Endothelial cell of umbilical vein (primary cell): ENCODE measurements at regions not wholly inside any gene's neighbourhood (a gene's known extent, or its start where the extent isn't known, plus 50 kb on each side); places are given as distances from the start of the nearest gene placed in this dataset.

Experiments
- BruUV-seq: library from RNA; stranded (reverse); fragments of 400-500 nt; replicated peaks from 2 replicates; lab custom pipeline; 2021; lab: Mats Ljungman, UMichigan
- CTCF ChIA-PET: fragments of 300-600, 350-600 bp; sonication (Branson Sonifier 250); formaldehyde crosslinking; loops from one replicate; lab custom pipeline; 2021; ENCODE audit warnings: antibody characterized with exemption, inconsistent platforms; lab: Charles Lee
- POLR2A ChIA-PET: fragments of 300-600, 350-600 bp; sonication (Branson Sonifier 250); formaldehyde crosslinking; loops from one replicate; lab custom pipeline; 2021; ENCODE audit warnings: antibody characterized with exemption, inconsistent platforms; lab: Charles Lee
- DNase-seq: peaks from one replicate; pipeline ENCODE4 v3.0.0-alpha.2; 2011; ENCODE audit warnings: low read depth, low spot score
- FAIRE-seq: peaks from 2 replicates; lab custom pipeline; 2011; peaks lifted over from hg19 to GRCh38; lab: Jason Lieb, UNC
- H2AFZ ChIP-seq: 2 replicates; pipeline ENCODE4 v1.6.0; 2012; ENCODE audit warnings: low read depth, low read length, control low read depth, inconsistent platforms
- H3K27ac ChIP-seq: 2 replicates; pipeline ENCODE4 v1.5.1; 2011; ENCODE audit warnings: low read depth, mild to moderate bottlenecking, control low read depth, low read length, moderate library complexity; ENCODE audit not compliant: insufficient read depth
- H3K27me3 ChIP-seq, 2 experiments: 2 replicates each; pipeline versions ENCODE4 v1.6.0 to v1.6.1; 2011; ENCODE audit warnings: low read length in 2 of 2, mixed read lengths in 1 of 2; ENCODE audit not compliant: control insufficient read depth in 2 of 2, insufficient read depth in 2 of 2
- H3K36me3 ChIP-seq, 2 experiments: 2 replicates in 1 of 2; 3 replicates in 1 of 2; pipeline ENCODE4 v1.5.1; 2011; ENCODE audit warnings: low read length in 2 of 2, mild to moderate bottlenecking in 1 of 2, moderate library complexity in 1 of 2; ENCODE audit not compliant: control insufficient read depth in 2 of 2, insufficient read depth in 2 of 2; ENCODE audit errors: extremely low read depth in 1 of 2
- H3K4me1 ChIP-seq: 3 replicates; pipeline ENCODE4 v1.5.1; 2011; ENCODE audit warnings: mild to moderate bottlenecking, low read length; ENCODE audit not compliant: control insufficient read depth, insufficient read depth; ENCODE audit errors: extremely low read depth
- H3K4me2 ChIP-seq: 2 replicates; pipeline ENCODE4 v1.6.1; 2011; ENCODE audit warnings: low read length, control low read depth, mixed read lengths; ENCODE audit not compliant: insufficient read depth
- H3K4me3 ChIP-seq, 3 experiments: fragments of 200-600 bp in 1 of 3; sonication (generic), shearing (Covaris generic) in 1 of 3; replicated peaks in 1 of 3; 2 replicates each; pipeline ENCODE4 v1.5.1; 2011 to 2016; ENCODE audit warnings: control low read depth in 3 of 3, low read length in 3 of 3, mild to moderate bottlenecking in 2 of 3, inconsistent platforms in 1 of 3, low read depth in 1 of 3, moderate library complexity in 1 of 3; ENCODE audit not compliant: insufficient read depth in 1 of 3
- H3K79me2 ChIP-seq: 2 replicates; pipeline ENCODE4 v1.6.0; 2012; ENCODE audit warnings: low read length, inconsistent platforms; ENCODE audit not compliant: control insufficient read depth, insufficient read depth
- H3K9ac ChIP-seq: replicated peaks from 2 replicates; pipeline ENCODE3; 2011; ENCODE audit warnings: low read length, control low read depth; ENCODE audit not compliant: insufficient read depth; ENCODE audit errors: extremely low read depth
- H3K9me1 ChIP-seq: replicated peaks from 3 replicates; pipeline ENCODE4 v1.6.0; 2011; ENCODE audit warnings: mild to moderate bottlenecking, low read length; ENCODE audit not compliant: control insufficient read depth, insufficient read depth; ENCODE audit errors: extremely low read depth
- H3K9me3 ChIP-seq: replicated peaks from 2 replicates; pipeline ENCODE4 v1.5.1; 2012; ENCODE audit warnings: low read length, inconsistent platforms; ENCODE audit not compliant: control insufficient read depth, insufficient read depth
- H4K20me1 ChIP-seq: replicated peaks from 2 replicates; pipeline ENCODE3; 2011; ENCODE audit warnings: mild to moderate bottlenecking, low read length; ENCODE audit not compliant: control insufficient read depth, insufficient read depth; ENCODE audit errors: extremely low read depth
- CTCF ChIP-seq, 2 donors: IDR thresholded peaks; 1 replicate in 1 of 2; 2 replicates in 1 of 2; pipeline ENCODE4 v1.5.1; 2011; ENCODE audit warnings: low read length in 2 of 2, mild to moderate bottlenecking in 2 of 2, moderate library complexity in 2 of 2, control low read depth in 1 of 2, inconsistent platforms in 1 of 2, low read depth in 1 of 2; ENCODE audit not compliant: insufficient read depth in 1 of 2; ENCODE audit errors: extremely low read depth in 1 of 2
- EZH2 ChIP-seq: IDR thresholded peaks from 2 replicates; pipeline ENCODE4 v1.6.1; 2012; ENCODE audit warnings: borderline replicate concordance, low read depth, mild to moderate bottlenecking, moderate library complexity, low read length, inconsistent platforms; ENCODE audit not compliant: severe bottlenecking
- FOS ChIP-seq: IDR thresholded peaks from 2 replicates; pipeline ENCODE4 v1.6.1; 2011; ENCODE audit warnings: mild to moderate bottlenecking, low read length, moderate library complexity, borderline replicate concordance; ENCODE audit not compliant: insufficient read depth
- GATA2 ChIP-seq: IDR thresholded peaks from 2 replicates; pipeline ENCODE4 v1.7.0; 2011; ENCODE audit warnings: low read depth, mild to moderate bottlenecking, moderate library complexity, mixed read lengths, low read length; ENCODE audit not compliant: insufficient read length, insufficient read depth
- JUN ChIP-seq: IDR thresholded peaks from 2 replicates; pipeline ENCODE4 v1.6.1; 2011; ENCODE audit warnings: borderline replicate concordance, low read depth; ENCODE audit not compliant: insufficient read length, insufficient read depth
- MYC ChIP-seq: IDR thresholded peaks from one replicate; pipeline ENCODE4 v1.6.1; 2011; ENCODE audit warnings: mild to moderate bottlenecking, low read depth, low read length
- POLR2A ChIP-seq: IDR thresholded peaks from 2 replicates; pipeline ENCODE4 v1.6.1; 2012; ENCODE audit warnings: low read depth, mild to moderate bottlenecking, control low read depth, low read length
- POLR2AphosphoS5 ChIP-seq: IDR thresholded peaks from 2 replicates; pipeline ENCODE4 v1.6.1; 2012; ENCODE audit warnings: low read depth, mild to moderate bottlenecking, control low read depth, low read length, moderate library complexity; ENCODE audit not compliant: insufficient read depth
- dilution Hi-C: fragments of 300-500 bp; cut with MboI; formaldehyde crosslinking; loops from one replicate; pipeline ENCODE4 v1.15.0; 2019; ENCODE audit warnings: low sequenced_read_pairs; ENCODE audit not compliant: extremely low pct_ligation_motif_present
- intact Hi-C: fragments of 100-400 bp; cut with micrococcal nuclease; formaldehyde crosslinking; loops from one replicate; pipeline ENCODE4 v1.10.0; 2022
- TF ChIP-seq, protein P1 (sequence below): IDR thresholded peaks from 2 replicates; pipeline ENCODE4 v1.6.1; 2011; ENCODE audit not compliant: insufficient read depth, insufficient read length

DNA sequence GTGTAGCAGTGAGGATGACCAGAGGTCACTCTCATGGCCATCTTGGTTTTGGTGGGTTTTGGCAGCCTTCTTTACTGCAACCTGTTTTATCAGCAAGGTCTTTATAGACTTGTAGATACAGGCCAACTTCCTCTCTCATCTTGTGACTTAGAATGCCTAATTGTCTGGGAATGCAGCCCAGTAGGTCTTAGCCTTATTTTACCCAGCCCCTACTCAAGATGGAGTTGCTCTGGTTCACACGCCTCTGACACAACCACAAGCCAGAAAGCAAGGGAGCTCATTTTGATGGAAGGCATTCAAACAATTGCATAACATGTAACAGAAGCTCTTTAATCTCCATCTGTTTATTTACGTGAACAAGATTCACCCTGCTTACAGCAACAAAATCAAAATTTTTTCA, 492.0 kb upstream of the SULF2 start:
- no peaks in the 10 kb centered on the region for H3K36me3 ChIP-seq
- peaks cover 19% of the 10 kb centered on the region for H3K4me1 ChIP-seq
- no peak for DNase-seq
- intact Hi-C loops (loop anchor here (5.0 kb wide), 1 partner anchor 325 kb away; no protein-coding TSS in a partner anchor), dilution Hi-C loops (no loop called here)
- no TSS peak for BruUV-seq
- no peak for FAIRE-seq
- no peaks in the 10 kb centered on the region for H3K9me3 ChIP-seq
- no peak overlapping the region for H3K4me2 ChIP-seq
- H3K79me2 ChIP-seq = no peaks in the 10 kb centered on the region
- peaks cover 0 to under 1% of the 10 kb centered on the region in 2 experiments for H3K27me3 ChIP-seq
- no peak overlapping the region for H3K9ac ChIP-seq
- no peaks in the 10 kb centered on the region for H3K9me1 ChIP-seq
- ChIA-PET POLR2A (no interaction called here), CTCF (no interaction called here)
- H4K20me1 ChIP-seq = no peaks in the 10 kb centered on the region
- H3K4me3 ChIP-seq = no peak overlapping the region
- H2AFZ ChIP-seq = no peak overlapping the region
- H3K27ac ChIP-seq = no peak overlapping the region
- TF ChIP-seq FOS (no peak), CTCF (IDR thresholded peaks at IDR 0.05; ENCODE audit: extremely low read depth in 1 of 2, insufficient read depth in 1 of 2, low read depth in 1 of 2, low read length in 2 of 2) (no peak), MYC (no peak), JUN (no peak), EZH2 (no peak), POLR2AphosphoS5 (no peak), POLR2A (no peak), GATA2 (no peak)
- TF ChIP-seq, protein P1, sequence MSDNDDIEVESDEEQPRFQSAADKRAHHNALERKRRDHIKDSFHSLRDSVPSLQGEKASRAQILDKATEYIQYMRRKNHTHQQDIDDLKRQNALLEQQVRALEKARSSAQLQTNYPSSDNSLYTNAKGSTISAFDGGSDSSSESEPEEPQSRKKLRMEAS = no peak
